WTC11 (cell line): ENCODE measurements at regions not wholly inside any gene's neighbourhood (a gene's known extent, or its start where the extent isn't known, plus 50 kb on each side); places are given as distances from the start of the nearest gene placed in this dataset.
A peak's percentile ranks its signal among the peaks of the same experiment; 100 is the strongest.

Source experiments
- ATAC-seq: fragments of 200-7000 bp; cut with Tn5 transposase; 2 replicates; pipeline ENCODE4 v1.10.0; 2021; ENCODE audit warnings: mild to moderate bottlenecking, moderate library complexity
- CTCF ChIA-PET: fragments of 300-600 bp; sonication (Branson Sonifier 250); formaldehyde crosslinking; loops from one replicate; lab custom pipeline; 2021; ENCODE audit warnings: antibody characterized with exemption; lab: Charles Lee
- POLR2A ChIA-PET: fragments of 350-600 bp; sonication (Branson Sonifier 250); formaldehyde crosslinking; loops from one replicate; lab custom pipeline; 2021; ENCODE audit warnings: antibody characterized with exemption; lab: Charles Lee
- DNase-seq: peaks from one replicate; pipeline ENCODE4 v3.0.0; 2021; ENCODE audit warnings: low spot score
- H3K27ac Mint-ChIP-seq: 2 replicates; pipeline ENCODE4 v1.8.0; 2021; ENCODE audit warnings: mixed read lengths
- H3K27me3 Mint-ChIP-seq: 2 replicates; pipeline ENCODE4 v1.8.0; 2021; ENCODE audit warnings: low read depth, mild to moderate bottlenecking, moderate library complexity, mixed read lengths
- H3K36me3 Mint-ChIP-seq: 2 replicates; pipeline ENCODE4 v1.8.0; 2021; ENCODE audit warnings: mixed read lengths
- H3K4me1 Mint-ChIP-seq: 2 replicates; pipeline ENCODE4 v1.8.0; 2022; ENCODE audit warnings: mixed read lengths
- H3K4me3 Mint-ChIP-seq: 2 replicates; pipeline ENCODE4 v1.8.0; 2021; ENCODE audit warnings: mild to moderate bottlenecking, moderate library complexity, mixed read lengths
- H3K9me3 Mint-ChIP-seq: 2 replicates; pipeline ENCODE4 v1.8.0; 2021; ENCODE audit warnings: mixed read lengths
- AFF4 ChIP-seq: sonication (generic); formaldehyde crosslinking; IDR thresholded peaks from 2 replicates; pipeline ENCODE4 v1.8.1; 2023; ENCODE audit warnings: mild to moderate bottlenecking, missing genetic modification reagents, borderline replicate concordance
- ATF1 ChIP-seq: sonication (generic); formaldehyde crosslinking; IDR thresholded peaks from 2 replicates; pipeline ENCODE4 v1.8.1; 2023; ENCODE audit warnings: mild to moderate bottlenecking, moderate library complexity, missing genetic modification reagents
- ATF2 ChIP-seq: sonication (generic); formaldehyde crosslinking; IDR thresholded peaks from 2 replicates; pipeline ENCODE4 v1.8.1; 2022; ENCODE audit warnings: low read depth, missing genetic modification reagents, borderline replicate concordance
- CDX4 ChIP-seq: fragments of 250-450 bp; sonication (Bioruptor Pico); IDR thresholded peaks from 2 replicates; pipeline ENCODE4 v1.9.0; 2021; ENCODE audit warnings: moderate library complexity, mild to moderate bottlenecking, inconsistent platforms, borderline replicate concordance
- ELF4 ChIP-seq: sonication (generic); formaldehyde crosslinking; IDR thresholded peaks from 2 replicates; pipeline ENCODE4 v1.8.1; 2022; ENCODE audit warnings: low read depth, mild to moderate bottlenecking, moderate library complexity, missing genetic modification reagents
- GABPB1 ChIP-seq: sonication (generic); formaldehyde crosslinking; IDR thresholded peaks from 2 replicates; pipeline ENCODE4 v1.8.1; 2023; ENCODE audit warnings: mild to moderate bottlenecking, missing genetic modification reagents
- HMGA2 ChIP-seq: fragments of 250-450 bp; sonication (Bioruptor Pico); IDR thresholded peaks from 2 replicates; pipeline ENCODE4 v1.4.0; 2021; ENCODE audit warnings: mild to moderate bottlenecking, moderate library complexity
- KAT7 ChIP-seq: sonication (generic); formaldehyde crosslinking; IDR thresholded peaks from 2 replicates; pipeline ENCODE4 v1.8.1; 2023; ENCODE audit warnings: missing genetic modification reagents, mild to moderate bottlenecking, borderline replicate concordance
- NR1H2 ChIP-seq: sonication (generic); formaldehyde crosslinking; IDR thresholded peaks from 2 replicates; pipeline ENCODE4 v1.9.0; 2021; ENCODE audit warnings: mild to moderate bottlenecking, moderate library complexity, missing genetic modification reagents
- OVOL2 ChIP-seq: fragments of 250-450 bp; sonication (Bioruptor Pico); IDR thresholded peaks from 2 replicates; pipeline ENCODE4 v1.9.0; 2021; ENCODE audit warnings: mild to moderate bottlenecking, borderline replicate concordance
- PRRX2 ChIP-seq: fragments of 250-450 bp; sonication (Bioruptor Pico); IDR thresholded peaks from 2 replicates; pipeline ENCODE4 v1.8.0; 2021; ENCODE audit warnings: mild to moderate bottlenecking
- SMAD4 ChIP-seq: sonication (generic); formaldehyde crosslinking; IDR thresholded peaks from 2 replicates; pipeline ENCODE4 v1.8.0; 2022; ENCODE audit warnings: mild to moderate bottlenecking, missing genetic modification reagents
- SOX15 ChIP-seq: fragments of 250-450 bp; sonication (Bioruptor Pico); IDR thresholded peaks from 2 replicates; pipeline ENCODE4 v1.9.0; 2021; ENCODE audit warnings: mild to moderate bottlenecking
- ZNF263 ChIP-seq: sonication (generic); formaldehyde crosslinking; IDR thresholded peaks from 2 replicates; pipeline ENCODE4 v1.8.1; 2022; ENCODE audit warnings: low read depth, mild to moderate bottlenecking, moderate library complexity, missing genetic modification reagents
- ZNF416 ChIP-seq: fragments of 250-450 bp; sonication (Bioruptor Pico); IDR thresholded peaks from 2 replicates; pipeline ENCODE4 v1.9.0; 2021; ENCODE audit warnings: mild to moderate bottlenecking, inconsistent platforms
- TF ChIP-seq, protein P1 (sequence below): sonication (generic); formaldehyde crosslinking; IDR thresholded peaks from 2 replicates; pipeline ENCODE4 v1.8.0; 2022; ENCODE audit warnings: mild to moderate bottlenecking, missing genetic modification reagents
- TF ChIP-seq, protein P2 (sequence below): sonication (generic); formaldehyde crosslinking; conservative IDR thresholded peaks from 2 replicates; pipeline ENCODE4 v1.8.1; 2023; ENCODE audit warnings: mild to moderate bottlenecking, low read depth, missing genetic modification reagents, moderate library complexity
- TF ChIP-seq, protein P3 (sequence below): sonication (generic); formaldehyde crosslinking; IDR thresholded peaks from 2 replicates; pipeline ENCODE4 v1.8.1; 2022; ENCODE audit warnings: low read depth, mild to moderate bottlenecking, moderate library complexity, missing genetic modification reagents, borderline replicate concordance
- TF ChIP-seq, protein P4 (sequence below): fragments of 250-450 bp; sonication (Bioruptor Pico); IDR thresholded peaks from 2 replicates; pipeline ENCODE4 v1.9.0; 2021; ENCODE audit warnings: mild to moderate bottlenecking

- Mint-ChIP-seq H3K4me3 (no peak overlapping the region), H3K9me3 (peaks cover 13% of the 10 kb centered on the region), H3K27me3 (no peaks in the 10 kb centered on the region), H3K36me3 (no peaks in the 10 kb centered on the region), H3K4me1 (peaks cover 9% of the 10 kb centered on the region), H3K27ac (no peak overlapping the region)
- DNase-seq: no peak
- no peak for ATAC-seq
- POLR2A ChIA-PET: no interaction called here
- TF ChIP-seq ELF4 (CRISPR knock-in tag) (no peak), OVOL2 (CRISPR knock-in tag) (no peak)
- CTCF ChIA-PET: no interaction called here
Observed at GRCh38 chr2:226600802-226601201, 198.8 kb downstream of the IRS1 start.

DNA sequence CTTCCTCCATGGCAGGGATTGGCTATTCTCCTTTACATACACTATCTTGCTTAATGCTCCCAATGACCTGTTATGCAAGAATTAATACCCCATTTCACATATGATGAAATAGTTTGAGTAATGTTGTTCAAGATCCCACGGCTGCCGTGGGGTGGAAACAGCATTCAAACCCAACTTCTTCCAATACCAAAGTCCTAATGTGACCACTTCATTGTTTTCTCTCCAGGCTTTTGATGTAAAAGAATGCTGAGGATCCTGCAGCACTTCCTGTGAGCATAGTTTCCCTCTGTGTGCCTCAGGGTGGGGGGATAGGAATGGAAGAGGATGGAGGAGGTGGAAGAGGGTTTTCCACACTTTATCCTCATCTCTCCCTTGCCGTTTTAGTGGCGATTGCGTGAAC, 199.4 kb downstream of the IRS1 start:
- peak; percentile 83 for ATAC-seq
- no peaks in the 10 kb centered on the region for H3K36me3 Mint-ChIP-seq
- POLR2A ChIA-PET: no interaction called here

DNA sequence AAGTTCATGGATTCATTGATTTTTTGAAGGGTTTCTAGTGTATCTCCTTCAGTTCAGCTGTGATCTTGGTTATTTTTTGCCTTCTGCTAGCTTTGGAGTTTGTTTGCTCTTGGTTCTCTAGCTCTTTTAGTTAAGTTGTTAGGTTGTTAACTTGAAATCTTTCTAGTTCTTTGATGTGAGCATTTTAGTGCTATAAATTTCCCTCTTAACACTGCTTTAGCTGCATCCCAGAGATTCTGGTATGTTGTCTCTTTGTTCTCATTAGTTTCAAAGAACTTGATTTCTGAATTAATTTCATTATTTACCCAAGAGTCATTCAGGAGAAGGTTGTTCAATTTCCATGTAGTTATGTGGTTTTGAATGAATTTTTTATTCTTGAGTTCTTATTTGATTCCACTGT, 210.6 kb downstream of the IRS1 start:
- peaks cover 6% of the 10 kb centered on the region for H3K9me3 Mint-ChIP-seq
- no peaks in the 10 kb centered on the region for H3K36me3 Mint-ChIP-seq
- no peak overlapping the region for H3K27ac Mint-ChIP-seq
- ChIA-PET CTCF (no interaction called here), POLR2A (no interaction called here)
- no peak for TF ChIP-seq SMAD4 (CRISPR knock-in tag)
- no peak for TF ChIP-seq KAT7
- TF ChIP-seq NR1H2 (CRISPR knock-in tag): no peak
- H3K4me1 Mint-ChIP-seq: no peaks in the 10 kb centered on the region
- ATAC-seq: no peak
- no peaks in the 10 kb centered on the region for H3K27me3 Mint-ChIP-seq
- no peak overlapping the region for H3K4me3 Mint-ChIP-seq
- DNase-seq: no peak

More for the DNA sequence above, 199.4 kb downstream of the IRS1 start:
- Mint-ChIP-seq H3K27ac (no peak overlapping the region; the same call in 1 of the 2 replicates), H3K27me3 (no peaks in the 10 kb centered on the region), H3K4me3 (no peak overlapping the region), H3K4me1 (peaks cover 9% of the 10 kb centered on the region), H3K9me3 (peaks cover 15% of the 10 kb centered on the region)
- CTCF ChIA-PET: no interaction called here
- TF ChIP-seq ZNF263: no peak
- TF ChIP-seq GABPB1 (CRISPR knock-in tag): peak; percentile 91
- no peak for DNase-seq

- Mint-ChIP-seq H3K27ac (no peak overlapping the region), H3K9me3 (peaks cover 12% of the 10 kb centered on the region)
- CTCF ChIA-PET: no interaction called here
- TF ChIP-seq SMAD4 (CRISPR knock-in tag): no peak
- no peak for TF ChIP-seq SOX15 (CRISPR knock-in tag)
- no peak for TF ChIP-seq ZNF263
- no peak for TF ChIP-seq HMGA2
- TF ChIP-seq GABPB1 (CRISPR knock-in tag): no peak
- TF ChIP-seq, protein P1, sequence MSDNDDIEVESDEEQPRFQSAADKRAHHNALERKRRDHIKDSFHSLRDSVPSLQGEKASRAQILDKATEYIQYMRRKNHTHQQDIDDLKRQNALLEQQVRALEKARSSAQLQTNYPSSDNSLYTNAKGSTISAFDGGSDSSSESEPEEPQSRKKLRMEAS (CRISPR knock-in tag): no peak
- TF ChIP-seq, protein P2, sequence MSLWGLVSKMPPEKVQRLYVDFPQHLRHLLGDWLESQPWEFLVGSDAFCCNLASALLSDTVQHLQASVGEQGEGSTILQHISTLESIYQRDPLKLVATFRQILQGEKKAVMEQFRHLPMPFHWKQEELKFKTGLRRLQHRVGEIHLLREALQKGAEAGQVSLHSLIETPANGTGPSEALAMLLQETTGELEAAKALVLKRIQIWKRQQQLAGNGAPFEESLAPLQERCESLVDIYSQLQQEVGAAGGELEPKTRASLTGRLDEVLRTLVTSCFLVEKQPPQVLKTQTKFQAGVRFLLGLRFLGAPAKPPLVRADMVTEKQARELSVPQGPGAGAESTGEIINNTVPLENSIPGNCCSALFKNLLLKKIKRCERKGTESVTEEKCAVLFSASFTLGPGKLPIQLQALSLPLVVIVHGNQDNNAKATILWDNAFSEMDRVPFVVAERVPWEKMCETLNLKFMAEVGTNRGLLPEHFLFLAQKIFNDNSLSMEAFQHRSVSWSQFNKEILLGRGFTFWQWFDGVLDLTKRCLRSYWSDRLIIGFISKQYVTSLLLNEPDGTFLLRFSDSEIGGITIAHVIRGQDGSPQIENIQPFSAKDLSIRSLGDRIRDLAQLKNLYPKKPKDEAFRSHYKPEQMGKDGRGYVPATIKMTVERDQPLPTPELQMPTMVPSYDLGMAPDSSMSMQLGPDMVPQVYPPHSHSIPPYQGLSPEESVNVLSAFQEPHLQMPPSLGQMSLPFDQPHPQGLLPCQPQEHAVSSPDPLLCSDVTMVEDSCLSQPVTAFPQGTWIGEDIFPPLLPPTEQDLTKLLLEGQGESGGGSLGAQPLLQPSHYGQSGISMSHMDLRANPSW: no peak
- TF ChIP-seq PRRX2: no peak
- no peak for TF ChIP-seq NR1H2 (CRISPR knock-in tag)
- TF ChIP-seq ATF1 (CRISPR knock-in tag): no peak
- TF ChIP-seq ATF2 (CRISPR knock-in tag): no peak
- no peak for TF ChIP-seq CDX4 (CRISPR knock-in tag)
- no peak for TF ChIP-seq AFF4 (CRISPR knock-in tag)
- TF ChIP-seq, protein P3, sequence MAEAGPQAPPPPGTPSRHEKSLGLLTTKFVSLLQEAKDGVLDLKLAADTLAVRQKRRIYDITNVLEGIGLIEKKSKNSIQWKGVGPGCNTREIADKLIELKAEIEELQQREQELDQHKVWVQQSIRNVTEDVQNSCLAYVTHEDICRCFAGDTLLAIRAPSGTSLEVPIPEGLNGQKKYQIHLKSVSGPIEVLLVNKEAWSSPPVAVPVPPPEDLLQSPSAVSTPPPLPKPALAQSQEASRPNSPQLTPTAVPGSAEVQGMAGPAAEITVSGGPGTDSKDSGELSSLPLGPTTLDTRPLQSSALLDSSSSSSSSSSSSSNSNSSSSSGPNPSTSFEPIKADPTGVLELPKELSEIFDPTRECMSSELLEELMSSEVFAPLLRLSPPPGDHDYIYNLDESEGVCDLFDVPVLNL (CRISPR knock-in tag): no peak
- TF ChIP-seq, protein P4, sequence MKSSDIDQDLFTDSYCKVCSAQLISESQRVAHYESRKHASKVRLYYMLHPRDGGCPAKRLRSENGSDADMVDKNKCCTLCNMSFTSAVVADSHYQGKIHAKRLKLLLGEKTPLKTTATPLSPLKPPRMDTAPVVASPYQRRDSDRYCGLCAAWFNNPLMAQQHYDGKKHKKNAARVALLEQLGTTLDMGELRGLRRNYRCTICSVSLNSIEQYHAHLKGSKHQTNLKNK: no peak
- no peak for TF ChIP-seq ZNF416 (CRISPR knock-in tag)
Observed at GRCh38 chr2:226585130-226585561, 214.5 kb downstream of the IRS1 start.

More at GRCh38 chr2:226585130-226585561, 214.5 kb downstream of the IRS1 start:
- Mint-ChIP-seq H3K4me1 (peaks cover 25% of the 10 kb centered on the region), H3K4me3 (no peak overlapping the region), H3K27me3 (no peaks in the 10 kb centered on the region), H3K36me3 (no peaks in the 10 kb centered on the region)
- ATAC-seq (no peak), DNase-seq (no peak)
- POLR2A ChIA-PET: no interaction called here
